Common myeloid progenitor, CD34-positive (primary cell): ENCODE measurements at regions not wholly inside any gene's neighbourhood (a gene's known extent, or its start where the extent isn't known, plus 50 kb on each side); places are given as distances from the start of the nearest gene placed in this dataset.
A peak's percentile ranks its signal among the peaks of the same experiment; 100 is the strongest.

Experiments used
- CTCF ChIA-PET: fragments of 350-600 bp; sonication (Branson Sonifier 250); formaldehyde crosslinking; loops from one replicate; lab custom pipeline; 2021; ENCODE audit warnings: antibody characterized with exemption; lab: Charles Lee
- POLR2A ChIA-PET: fragments of 350-600 bp; sonication (Branson Sonifier 250); formaldehyde crosslinking; loops from one replicate; lab custom pipeline; 2021; ENCODE audit warnings: antibody characterized with exemption; lab: Charles Lee
- DNase-seq, 3 donors: peaks; one replicate each; pipeline versions ENCODE4 v3.0.0 to v3.0.0-alpha.2; 2013
- H3K27ac ChIP-seq, 2 experiments: 1 replicate in 1 of 2; 2 replicates in 1 of 2; pipeline ENCODE4 v1.7.0; 2013; ENCODE audit warnings: inconsistent platforms in 2 of 2, low read length in 2 of 2, mild to moderate bottlenecking in 2 of 2, low read depth in 1 of 2, moderate library complexity in 1 of 2; ENCODE audit not compliant: severe bottlenecking in 2 of 2, insufficient read depth in 1 of 2, poor library complexity in 1 of 2
- H3K27me3 ChIP-seq, 5 experiments: replicated peaks in 2 of 5; 1 replicate in 3 of 5; 2 replicates in 2 of 5; pipeline versions ENCODE4 v1.6.1 to v1.7.0; 2013; ENCODE audit warnings: low read length in 4 of 5, mild to moderate bottlenecking in 2 of 5, moderate library complexity in 2 of 5, inconsistent platforms in 1 of 5; ENCODE audit not compliant: insufficient read depth in 5 of 5, control insufficient read depth in 4 of 5
- H3K36me3 ChIP-seq, 4 experiments: 1 replicate in 2 of 4; 2 replicates in 2 of 4; pipeline versions ENCODE4 v1.6.1 to v1.7.0; 2013; ENCODE audit warnings: low read length in 3 of 4, control low read depth in 1 of 4, mild to moderate bottlenecking in 1 of 4; ENCODE audit not compliant: control insufficient read depth in 4 of 4, insufficient read depth in 4 of 4
- H3K4me1 ChIP-seq, 4 experiments: 1 replicate in 3 of 4; 2 replicates in 1 of 4; pipeline versions ENCODE4 v1.6.1 to v1.7.1; 2013; ENCODE audit warnings: low read length in 3 of 4, mild to moderate bottlenecking in 3 of 4, control low read depth in 1 of 4, inconsistent platforms in 1 of 4, moderate library complexity in 1 of 4; ENCODE audit not compliant: control insufficient read depth in 4 of 4, insufficient read depth in 4 of 4; ENCODE audit errors: control extremely low read depth in 1 of 4
- H3K4me3 ChIP-seq, 7 experiments: 1 replicate in 4 of 7; 2 replicates in 3 of 7; pipeline versions ENCODE4 v1.5.1 to v1.7.0; 2013; ENCODE audit warnings: mild to moderate bottlenecking in 7 of 7, low read length in 6 of 7, moderate library complexity in 6 of 7, inconsistent platforms in 2 of 7, low read depth in 2 of 7, control low read depth in 1 of 7; ENCODE audit not compliant: insufficient read depth in 4 of 7, control insufficient read depth in 1 of 7; ENCODE audit errors: extremely low read depth in 1 of 7
- H3K9me3 ChIP-seq, 5 experiments: 1 replicate in 4 of 5; 2 replicates in 1 of 5; pipeline versions ENCODE4 v1.6.1 to v1.7.1; 2013; ENCODE audit warnings: low read length in 4 of 5, mild to moderate bottlenecking in 2 of 5, inconsistent platforms in 1 of 5, low read depth in 1 of 5, moderate library complexity in 1 of 5; ENCODE audit not compliant: control insufficient read depth in 4 of 5, insufficient read depth in 2 of 5; ENCODE audit errors: control extremely low read depth in 1 of 5
- WGBS: methylation state at CpG from one replicate; pipeline ENCODE4 v1.1.5; 2013; ENCODE audit not compliant: insufficient coverage; 5-methylcytosine and 5-hydroxymethylcytosine counted together

DNA sequence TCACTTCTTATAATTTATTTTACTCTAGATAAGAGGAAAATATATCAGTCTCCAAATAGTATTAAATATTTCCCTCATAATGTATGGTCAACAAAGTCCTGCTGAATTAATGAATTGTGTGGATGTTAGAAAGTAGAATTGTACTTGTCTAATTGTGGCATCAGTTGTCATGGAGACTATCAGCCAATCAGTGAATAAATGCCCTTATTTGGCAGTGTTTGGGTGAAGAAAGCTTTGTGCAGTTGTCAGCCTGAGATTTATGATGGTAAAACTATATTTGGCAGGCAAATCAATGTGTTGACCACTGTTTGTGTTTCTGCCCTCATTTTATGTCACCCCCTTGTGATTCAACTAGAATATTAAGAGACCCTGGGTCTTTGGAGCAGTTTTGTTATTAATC lies 293.6 kb upstream of the MDFIC2 start:
- ChIA-PET POLR2A (no interaction called here), CTCF (no interaction called here)
- Histone ChIP-seq H3K4me1 (no peaks in the 10 kb centered on the region), H3K9me3 (no peaks in the 10 kb centered on the region), H3K27ac (no peak overlapping the region), H3K36me3 (no peaks in the 10 kb centered on the region), H3K27me3 (no peaks in the 10 kb centered on the region), H3K4me3 (no peak overlapping the region)
- DNase-seq = peak; percentile 0 to 8 (median 5)

DNA sequence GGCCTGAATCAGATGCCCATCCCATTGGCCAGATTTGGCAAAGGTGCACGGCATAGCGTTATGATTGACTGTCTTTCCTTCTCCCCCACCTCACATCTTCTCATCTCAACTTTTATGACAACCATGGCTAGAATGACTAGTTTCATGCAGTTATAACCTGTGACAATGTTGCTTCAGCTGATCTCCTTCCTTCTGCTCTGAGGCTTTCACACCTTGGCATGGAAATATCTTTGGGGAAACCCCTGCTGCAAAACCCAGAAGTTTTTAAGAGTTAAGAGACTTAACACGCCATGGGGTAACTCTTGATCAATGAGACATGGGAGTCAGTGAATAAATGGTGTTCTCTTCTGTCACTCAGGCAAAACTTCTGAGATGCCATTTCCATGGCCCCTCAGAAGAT lies 290.7 kb upstream of the MDFIC2 start:
- Histone ChIP-seq H3K36me3 (no peaks in the 10 kb centered on the region), H3K4me1 (no peaks in the 10 kb centered on the region), H3K27ac (no peak overlapping the region), H3K27me3 (no peaks in the 10 kb centered on the region), H3K9me3 (no peaks in the 10 kb centered on the region), H3K4me3 (no peak overlapping the region)
- ChIA-PET CTCF (interaction anchor here (0.7 kb wide), 1 partner anchor 14 kb away, joined by 3 read pairs; no protein-coding TSS in a partner anchor), POLR2A (no interaction called here)
- WGBS = 67% methylated on average over 3 of the region's 3 CpGs
- DNase-seq = no peak

DNA sequence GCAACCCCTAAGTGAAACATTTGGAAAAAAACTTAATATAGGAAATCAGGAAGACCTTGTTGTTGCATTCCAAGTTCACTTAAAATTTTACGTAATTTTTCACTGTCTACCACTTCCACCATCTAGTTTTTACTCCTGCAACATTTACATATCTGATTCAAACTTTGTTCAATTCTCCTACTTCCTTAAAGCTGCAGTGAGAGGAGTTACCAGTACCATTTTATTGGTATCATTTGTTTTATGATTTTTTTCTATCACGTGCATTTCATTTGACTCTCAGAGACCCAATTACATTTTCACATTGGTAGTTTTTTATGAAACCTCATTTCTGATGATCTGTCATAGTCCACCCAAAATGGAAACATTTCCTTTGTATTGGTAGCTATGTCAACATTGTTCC lies 284.9 kb upstream of the MDFIC2 start:
- Histone ChIP-seq H3K9me3 (no peaks in the 10 kb centered on the region), H3K4me1 (no peaks in the 10 kb centered on the region), H3K36me3 (no peaks in the 10 kb centered on the region), H3K27me3 (no peaks in the 10 kb centered on the region), H3K27ac (no peak overlapping the region), H3K4me3 (no peak overlapping the region)
- no peak for DNase-seq
- ChIA-PET POLR2A (no interaction called here), CTCF (no interaction called here)
- WGBS = 100% methylated on average over 1 of the region's 2 CpGs

DNA sequence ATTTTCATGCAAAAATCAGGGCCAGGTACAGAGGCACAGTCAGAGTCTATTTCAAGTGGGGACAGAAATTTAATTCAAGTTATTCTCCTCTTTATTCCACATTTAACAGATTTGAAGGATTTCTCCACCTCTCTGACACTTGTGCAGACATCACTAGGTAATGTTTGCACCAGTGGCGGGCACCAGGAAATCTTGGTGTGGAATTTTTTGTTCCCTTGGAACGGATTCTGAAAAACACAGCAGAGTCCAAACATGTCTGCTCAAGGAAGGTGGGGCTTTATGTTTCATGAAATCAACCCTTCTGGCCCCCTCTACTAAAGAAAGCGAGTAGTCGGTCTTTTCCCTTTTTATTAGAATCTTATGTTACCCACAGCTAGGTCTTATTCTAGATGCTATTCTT lies 271.2 kb upstream of the MDFIC2 start:
- H3K9me3 ChIP-seq = no peaks in the 10 kb centered on the region
- no peak overlapping the region for H3K4me3 ChIP-seq
- no peak for DNase-seq
- no peaks in the 10 kb centered on the region for H3K4me1 ChIP-seq
- CTCF ChIA-PET = no interaction called here
- H3K36me3 ChIP-seq = no peaks in the 10 kb centered on the region
- no peaks in the 10 kb centered on the region for H3K27me3 ChIP-seq
- no peak overlapping the region for H3K27ac ChIP-seq
- POLR2A ChIA-PET = no interaction called here
- 80% methylated on average over 1 of the region's 4 CpGs for WGBS

DNA sequence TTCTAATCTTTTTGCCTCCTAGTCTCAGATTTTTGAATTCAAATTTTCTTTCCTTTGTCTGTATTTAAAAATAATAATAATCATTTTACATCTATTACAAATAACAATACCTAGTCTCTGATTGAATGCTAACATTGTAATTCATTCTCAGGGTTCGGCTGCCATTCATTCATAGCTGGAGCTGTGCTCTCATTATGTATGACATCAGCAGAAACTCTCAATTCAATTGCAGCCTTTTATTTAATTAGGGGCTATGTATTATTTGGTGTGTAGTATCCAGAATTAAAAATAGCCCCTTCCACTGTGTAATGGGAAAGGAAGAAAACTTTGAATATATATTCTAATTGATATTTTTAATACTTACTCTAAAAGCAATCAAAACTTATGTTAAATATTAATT lies 270.4 kb upstream of the MDFIC2 start:
- no peak for DNase-seq
- no peaks in the 10 kb centered on the region for H3K4me1 ChIP-seq
- ChIA-PET POLR2A (no interaction called here), CTCF (no interaction called here)
- no peak overlapping the region for H3K4me3 ChIP-seq
- H3K9me3 ChIP-seq = no peaks in the 10 kb centered on the region
- no peak overlapping the region for H3K27ac ChIP-seq
- WGBS = no CpG with 5 or more reads among the region's 1 CpG
- H3K27me3 ChIP-seq = no peaks in the 10 kb centered on the region
- no peaks in the 10 kb centered on the region for H3K36me3 ChIP-seq

DNA sequence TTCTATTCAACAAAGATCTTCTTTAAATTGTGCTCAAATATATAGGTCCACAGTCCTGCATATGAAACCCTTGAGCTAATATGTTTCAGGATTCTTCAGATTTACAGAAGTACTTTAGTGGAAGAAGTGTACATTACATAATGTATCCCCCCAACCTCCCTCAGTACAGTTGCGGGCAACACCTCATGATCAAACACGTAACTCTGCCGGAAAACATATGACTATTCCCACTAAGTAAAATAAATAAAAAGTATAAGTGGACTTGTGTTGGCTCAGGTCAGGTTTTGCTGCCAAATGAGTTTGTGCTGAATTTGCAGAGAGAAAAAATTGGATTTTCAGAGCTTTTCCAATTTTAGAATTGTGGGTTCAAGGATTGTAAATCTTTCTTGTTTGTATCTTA lies 267.6 kb upstream of the MDFIC2 start:
- Histone ChIP-seq H3K4me1 (no peaks in the 10 kb centered on the region), H3K27me3 (no peaks in the 10 kb centered on the region), H3K27ac (no peak overlapping the region), H3K36me3 (no peaks in the 10 kb centered on the region), H3K4me3 (no peak overlapping the region), H3K9me3 (no peaks in the 10 kb centered on the region)
- ChIA-PET POLR2A (no interaction called here), CTCF (no interaction called here)
- DNase-seq = no peak
- WGBS = no CpG with 5 or more reads among the region's 3 CpGs

DNA sequence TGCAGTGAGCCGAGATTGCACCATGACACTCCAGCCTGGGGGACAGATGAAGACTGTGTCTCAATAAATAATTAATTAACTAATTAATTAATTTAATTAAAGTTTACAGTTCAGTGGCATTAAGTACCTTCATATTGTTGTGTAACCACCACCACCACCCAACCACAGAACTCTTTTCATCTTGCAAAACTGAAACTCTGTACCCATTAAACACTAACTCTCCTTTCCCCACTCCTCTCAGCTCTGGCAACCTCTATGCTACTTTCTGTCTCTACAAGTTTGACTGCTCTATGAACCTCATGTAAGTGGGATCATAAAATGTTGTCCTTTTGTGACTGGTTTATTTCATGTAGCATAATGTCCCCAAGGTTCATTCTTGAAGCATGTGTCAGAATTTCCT lies 259.3 kb upstream of the MDFIC2 start:
- no peak for DNase-seq
- ChIA-PET CTCF (no interaction called here), POLR2A (no interaction called here)
- WGBS = no CpG with 5 or more reads among the region's 1 CpG
- no peak overlapping the region for H3K27ac ChIP-seq
- H3K4me1 ChIP-seq = no peaks in the 10 kb centered on the region
- H3K9me3 ChIP-seq = no peaks in the 10 kb centered on the region
- no peak overlapping the region for H3K4me3 ChIP-seq
- no peaks in the 10 kb centered on the region for H3K27me3 ChIP-seq
- H3K36me3 ChIP-seq = no peaks in the 10 kb centered on the region
